Limb (tissue), 2 donors: ENCODE measurements at regions not wholly inside any gene's neighbourhood (a gene's known extent, or its start where the extent isn't known, plus 50 kb on each side); places are given as distances from the start of the nearest gene placed in this dataset.

Experiments
- DNase-seq, 2 donors: peaks; one replicate each; pipeline ENCODE4 v3.0.0-alpha.2; 2016; ENCODE audit errors: extremely low spot score in 2 of 2

DNA sequence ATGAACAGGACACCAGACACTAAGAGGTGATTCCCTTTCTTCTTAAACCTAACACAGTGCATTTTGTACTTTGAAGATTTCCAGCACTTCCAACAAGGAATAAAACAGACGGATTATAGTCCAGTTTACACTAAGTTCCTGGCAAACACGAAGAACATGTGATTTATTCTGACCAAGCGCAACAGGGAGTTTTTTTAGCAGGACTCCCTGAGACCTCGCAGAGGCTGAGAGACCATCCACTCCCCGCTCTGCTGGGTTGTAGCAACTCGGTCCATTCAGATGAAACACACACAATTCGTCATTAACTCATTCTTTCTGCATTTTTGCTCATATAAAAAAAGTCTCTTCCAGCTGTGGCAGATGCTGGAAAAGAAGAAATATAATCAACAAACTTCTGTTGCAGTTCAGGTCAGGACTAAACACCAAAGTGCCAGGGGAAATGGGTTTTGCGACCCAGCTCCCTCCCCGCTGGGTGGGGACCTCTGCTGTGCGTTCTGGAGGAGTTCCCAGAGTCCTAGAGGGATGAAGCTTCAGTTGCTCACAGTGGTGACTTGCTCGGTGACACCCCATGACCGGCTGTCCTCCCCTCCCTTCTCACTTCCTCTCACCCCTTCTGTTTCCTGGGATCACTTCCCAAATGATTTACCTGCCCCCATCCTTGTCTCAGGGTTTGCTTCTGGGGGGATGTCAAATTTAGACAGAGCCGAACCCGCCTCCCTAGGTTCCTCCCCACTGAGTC lies 52.5 kb downstream of the KCNF1 start:
- DNase-seq: no peak

- DNase-seq: no peak
These were observed 53.6 kb downstream of the KCNF1 start for GRCh38 chr2:10965241-10965843.

DNA sequence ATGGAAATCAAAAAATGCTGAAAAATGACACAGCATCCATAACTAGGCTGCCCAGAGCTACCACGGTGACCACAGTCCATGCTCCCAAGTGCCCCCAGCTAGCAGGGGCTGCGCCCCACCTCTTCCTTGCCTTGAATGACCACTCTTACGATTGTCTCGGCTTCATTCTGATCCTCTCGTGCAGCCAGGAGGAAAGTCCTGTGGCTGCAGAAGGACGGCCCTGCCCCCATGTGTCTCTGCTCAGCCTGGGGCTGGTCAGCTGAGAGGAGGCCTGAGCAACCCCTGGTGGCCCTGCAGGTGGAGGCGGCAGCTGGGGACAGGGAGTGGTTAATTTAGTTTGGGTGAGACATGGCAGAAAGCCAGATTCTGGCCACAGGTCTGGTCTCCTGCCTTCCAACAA lies 54.3 kb downstream of the KCNF1 start:
- no peak for DNase-seq

DNA sequence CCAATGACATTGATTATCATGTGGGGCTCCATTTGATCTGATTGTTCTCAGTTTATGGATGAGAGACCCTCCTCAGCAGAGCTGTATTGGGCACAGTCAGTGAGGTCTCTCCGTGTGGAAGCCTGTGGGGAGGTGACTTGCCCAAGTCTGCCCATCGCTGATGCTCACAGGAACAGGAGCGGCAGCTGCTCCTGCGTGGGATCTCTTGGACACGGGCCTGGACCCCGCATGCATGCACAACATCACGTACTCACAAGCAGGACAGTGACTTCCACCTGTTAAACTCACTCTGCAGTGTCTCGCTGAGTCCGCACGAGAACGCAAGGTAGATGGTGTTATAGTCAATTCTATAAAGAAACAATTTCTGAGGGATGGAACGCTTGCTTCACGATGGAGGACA lies 55.0 kb downstream of the KCNF1 start:
- DNase-seq: no peak

GRCh38 chr2:10968176-10968575 lies 56.4 kb downstream of the KCNF1 start:
- DNase-seq: no peak

GRCh38 chr2:10970666-10971065 lies 58.9 kb downstream of the KCNF1 start:
- DNase-seq: no peak

DNA sequence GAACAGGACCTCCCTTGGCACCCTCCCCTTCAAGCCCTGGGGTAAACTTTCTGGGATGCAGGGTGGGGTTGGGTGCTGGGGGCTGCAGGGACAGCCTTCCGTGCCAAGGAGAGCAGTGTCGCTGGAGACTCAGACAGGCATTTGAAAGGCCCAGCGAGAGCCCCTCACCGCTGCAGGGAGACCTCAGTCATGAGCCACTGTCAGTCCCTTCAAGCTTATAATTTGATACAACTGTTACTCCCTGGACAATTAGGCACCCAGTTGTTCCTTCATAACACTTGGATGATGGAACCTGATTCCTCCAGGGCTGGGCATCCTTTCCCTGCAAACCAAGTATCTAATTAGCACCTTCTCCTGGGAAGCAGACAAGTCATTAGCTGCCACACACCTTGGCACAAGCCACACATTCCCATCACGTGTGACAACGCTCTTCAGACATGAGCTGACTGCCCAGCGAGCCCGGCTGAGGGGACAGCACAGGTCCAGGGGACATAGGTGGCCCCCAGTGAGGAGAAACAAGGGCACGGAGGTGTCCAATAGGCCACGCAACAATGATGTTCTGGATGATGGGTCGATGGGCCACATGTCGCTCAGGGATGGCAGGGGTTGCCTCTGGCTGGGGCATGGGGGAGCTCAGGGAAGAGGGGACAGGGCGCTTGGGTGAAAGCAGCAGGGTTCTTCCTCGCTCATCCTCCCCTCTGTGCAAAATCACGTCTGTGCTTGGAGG lies 59.6 kb downstream of the KCNF1 start:
- DNase-seq: peak in 1 of 2 donors; percentile 24

GRCh38 chr2:10971888-10972260 lies 60.1 kb downstream of the KCNF1 start:
- peak in 1 of 2 donors; percentile 31 for DNase-seq

- peak in 1 of 2 donors; percentile 23 for DNase-seq
These were observed 61.1 kb downstream of the KCNF1 start for GRCh38 chr2:10972683-10973433.

DNA sequence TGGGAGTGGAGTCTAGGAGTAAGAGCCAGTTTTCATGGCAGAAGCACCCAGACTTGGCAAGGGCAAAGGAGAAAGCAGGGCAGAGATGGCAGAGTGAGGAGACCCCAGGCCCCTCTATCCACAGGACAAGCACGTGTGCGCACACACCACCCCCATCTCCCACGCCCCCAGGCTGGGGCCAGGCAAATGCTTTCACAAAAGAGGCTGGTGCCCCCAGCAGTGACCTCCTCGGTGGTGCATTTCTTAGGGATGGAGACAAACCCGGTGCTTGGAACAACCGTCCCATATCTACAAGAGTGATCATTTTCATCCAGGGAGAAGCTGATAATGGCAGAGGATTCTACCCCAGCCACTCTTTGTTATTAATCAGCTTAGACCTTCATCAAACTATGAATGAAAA lies 62.0 kb downstream of the KCNF1 start:
- no peak for DNase-seq

- no peak for DNase-seq
These were observed 65.3 kb downstream of the KCNF1 start for GRCh38 chr2:10977003-10977402.

GRCh38 chr2:10977621-10978020 lies 65.9 kb downstream of the KCNF1 start:
- DNase-seq: no peak

DNA sequence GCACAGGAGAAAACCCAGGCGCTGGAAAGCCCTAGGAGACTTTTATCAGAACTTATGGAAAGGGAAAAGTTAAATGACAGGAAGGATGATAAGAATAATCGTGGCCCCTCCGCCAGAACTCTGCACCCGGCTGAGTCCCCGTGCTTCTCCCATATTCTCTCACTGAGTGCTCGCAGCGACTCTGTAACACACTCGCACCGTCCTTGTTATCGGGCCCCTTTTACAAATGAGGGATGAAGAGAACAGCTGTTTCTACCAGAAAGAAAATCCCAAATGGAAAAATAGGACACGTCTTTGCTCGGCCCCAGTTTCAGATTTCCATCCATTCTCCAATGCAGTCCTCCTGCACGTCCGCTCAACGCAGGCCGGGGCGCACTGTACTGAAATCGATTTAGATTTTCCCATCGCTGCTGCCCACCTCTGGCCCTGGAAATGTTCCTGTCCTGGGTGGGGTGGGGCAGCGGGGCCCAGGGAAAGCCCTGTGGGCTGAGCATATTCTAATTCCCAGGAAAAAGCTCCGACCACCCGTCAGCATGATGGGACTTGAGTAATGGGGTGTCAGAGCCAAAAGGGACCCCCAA lies 66.4 kb downstream of the KCNF1 start:
- DNase-seq: peak in 1 of 2 donors; percentile 51

DNA sequence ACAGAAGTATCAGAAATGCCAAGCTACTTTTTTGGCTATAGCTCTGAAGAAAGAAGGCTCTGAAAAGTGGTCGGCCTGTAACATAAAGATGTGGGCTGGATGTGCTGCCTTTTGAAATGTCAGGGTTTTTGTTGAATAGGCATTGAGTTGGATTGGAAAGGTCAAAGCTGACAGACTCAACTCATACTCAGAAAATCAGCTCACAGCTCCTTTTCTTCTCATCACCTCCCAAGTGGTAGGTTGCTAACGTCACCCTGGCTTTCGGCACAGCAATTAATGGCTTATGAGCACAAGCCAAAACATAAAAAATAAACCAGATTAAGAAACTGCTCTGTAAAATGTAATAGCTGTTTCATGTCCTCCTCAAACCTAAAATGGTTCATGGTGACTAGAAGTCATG lies 68.3 kb downstream of the KCNF1 start:
- no peak for DNase-seq

GRCh38 chr2:10980886-10981425 lies 69.2 kb downstream of the KCNF1 start:
- DNase-seq: no peak

- DNase-seq: no peak
These were observed 69.7 kb downstream of the KCNF1 start for GRCh38 chr2:10981451-10981850.

DNA sequence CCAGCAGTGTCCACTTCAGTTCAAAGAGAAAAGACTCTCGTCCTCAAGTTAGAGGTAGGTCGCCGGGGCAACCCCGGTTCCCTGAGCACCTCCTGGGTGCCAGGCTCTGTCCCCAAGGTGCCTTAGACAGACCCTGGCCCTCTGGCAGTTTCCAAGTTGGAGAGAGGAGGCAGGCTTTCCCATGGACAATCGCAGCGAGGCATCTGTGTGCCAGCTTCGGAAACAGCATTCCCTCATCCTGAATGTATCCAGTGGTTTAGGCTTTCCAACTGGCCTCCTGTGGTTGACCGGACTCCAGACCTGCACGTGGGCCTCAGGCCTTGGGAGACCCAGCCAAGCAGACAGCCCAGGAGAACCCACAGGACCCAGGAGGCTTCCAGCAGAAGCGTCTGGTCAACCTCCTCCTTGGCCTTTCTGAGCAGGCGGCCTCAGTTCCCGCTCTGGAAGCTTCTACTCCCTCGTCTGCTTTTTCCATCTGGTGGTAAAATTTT lies 70.3 kb downstream of the KCNF1 start:
- DNase-seq: no peak

DNA sequence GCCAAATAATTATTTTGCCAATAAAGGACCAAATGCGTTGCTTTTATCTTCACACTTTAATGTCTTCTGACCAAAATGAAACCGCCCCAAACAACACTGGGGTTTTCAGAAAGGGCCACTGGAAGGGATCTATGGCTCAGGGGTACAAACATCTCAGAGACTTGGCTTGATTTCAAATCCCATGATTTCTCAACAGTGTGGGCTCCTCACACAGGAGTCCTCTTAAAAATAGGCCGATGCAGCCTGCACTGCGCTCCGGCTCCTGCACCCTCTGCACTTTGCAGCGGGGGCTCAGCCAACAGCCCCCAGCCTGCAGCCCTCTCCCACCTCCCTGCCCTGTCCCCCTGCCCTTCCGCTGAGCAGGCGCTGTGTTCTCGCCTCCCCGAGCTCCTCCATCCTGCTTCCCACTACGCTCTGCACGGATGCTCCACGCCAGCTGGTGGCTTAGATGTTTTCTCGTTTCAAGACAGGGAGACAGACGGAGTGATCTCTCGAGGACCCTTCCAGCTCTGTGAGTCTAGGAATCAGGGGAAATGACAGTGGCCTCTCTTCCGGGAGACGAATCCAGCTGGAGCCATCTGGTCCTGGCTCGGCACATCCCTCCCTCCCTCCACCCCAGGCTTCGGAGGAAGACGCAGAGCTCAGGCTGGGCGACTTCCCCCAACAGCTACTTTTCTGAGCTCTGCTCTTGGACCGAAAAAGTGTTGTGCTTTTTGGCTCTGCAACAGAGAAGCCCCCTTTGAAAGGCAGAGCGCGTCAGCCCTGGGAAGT lies 71.4 kb downstream of the KCNF1 start:
- DNase-seq: peak in 1 of 2 donors; percentile 59

DNA sequence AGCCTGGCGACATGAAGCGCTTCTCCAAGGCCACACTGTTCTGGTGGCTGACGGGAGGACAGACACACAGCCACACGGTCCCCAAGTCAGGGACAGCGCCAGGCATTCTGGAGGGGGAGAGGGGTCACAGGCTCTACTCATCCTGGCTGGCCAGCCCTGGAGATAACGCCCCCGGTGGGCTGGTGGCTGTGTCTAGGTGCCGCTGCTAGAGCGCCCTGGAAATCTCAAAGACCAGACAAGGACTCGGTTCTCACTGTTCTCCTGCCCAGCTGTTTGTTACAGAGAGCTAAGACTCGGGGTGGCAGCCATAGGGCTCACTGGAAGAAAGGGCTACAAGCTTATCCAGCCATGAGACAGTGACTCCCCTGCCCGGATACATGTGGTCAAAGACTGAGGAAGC lies 72.0 kb downstream of the KCNF1 start:
- DNase-seq: no peak

- no peak for DNase-seq
These were observed 72.8 kb downstream of the KCNF1 start for GRCh38 chr2:10984418-10985135.
